ENCODE measurements at regions not wholly inside any gene's neighbourhood (a gene's known extent, or its start where the extent isn't known, plus 50 kb on each side); places are given as distances from the start of the nearest gene placed in this dataset.
A peak's percentile ranks its signal among the peaks of the same experiment; 100 is the strongest.

GRCh38 chr10:28127881-28128280 is 129.0 kb upstream of the ODAD2 start:
- no peaks in the 10 kb centered on the region for H3K9me3 ChIP-seq
- no peaks in the 10 kb centered on the region for H3K4me1 ChIP-seq
- intact Hi-C loops (cut with DNase I; ENCODE audit: low total_unique reads) = no loop called here
- H3K4me3 ChIP-seq = no peak overlapping the region
- no peaks in the 10 kb centered on the region for H3K27me3 ChIP-seq
- TF ChIP-seq POLR2A (IDR thresholded peaks at IDR 0.05) (no peak), CTCF (IDR thresholded peaks at IDR 0.05) (no peak)
- H3K36me3 ChIP-seq = no peaks in the 10 kb centered on the region
- DNase-seq = no peak
- no peak overlapping the region for H3K27ac ChIP-seq

- Histone ChIP-seq H3K27ac (no peak overlapping the region), H3K36me3 (no peaks in the 10 kb centered on the region), H3K4me3 (no peak overlapping the region), H3K9me3 (no peaks in the 10 kb centered on the region), H3K4me1 (no peaks in the 10 kb centered on the region), H3K27me3 (no peaks in the 10 kb centered on the region)
- DNase-seq = no peak
- intact Hi-C loops (cut with DNase I; ENCODE audit: low total_unique reads) = no loop called here
- no peak for TF ChIP-seq CTCF (IDR thresholded peaks at IDR 0.05)
- TF ChIP-seq POLR2A (IDR thresholded peaks at IDR 0.05) = no peak
These were observed 126.8 kb upstream of the ODAD2 start for GRCh38 chr10:28125701-28126100.

DNA sequence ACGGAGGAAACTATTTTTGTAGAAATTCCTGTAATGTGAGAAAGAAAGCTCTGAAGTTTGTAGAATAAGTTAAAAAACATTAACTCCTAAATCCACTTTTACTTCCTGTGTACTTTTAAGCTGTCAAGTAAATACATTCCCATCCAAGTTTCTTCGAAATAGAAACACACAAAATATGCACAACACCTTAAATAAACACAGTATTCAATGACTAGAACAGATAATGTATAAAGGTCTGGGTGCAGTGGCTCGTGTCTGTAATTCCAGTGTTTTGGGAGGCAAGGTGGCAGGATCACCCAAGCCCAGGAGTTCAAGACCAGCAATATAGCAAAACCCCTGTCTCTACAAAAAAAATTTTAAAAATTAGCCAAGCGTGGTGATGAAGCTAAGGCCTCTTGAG is 121.9 kb upstream of the ODAD2 start:
- Histone ChIP-seq H3K4me3 (no peak overlapping the region), H3K36me3 (no peaks in the 10 kb centered on the region), H3K9me3 (no peaks in the 10 kb centered on the region), H3K4me1 (no peaks in the 10 kb centered on the region), H3K27me3 (no peaks in the 10 kb centered on the region), H3K27ac (no peak overlapping the region)
- no peak for TF ChIP-seq POLR2A (IDR thresholded peaks at IDR 0.05)
- no peak for TF ChIP-seq CTCF (IDR thresholded peaks at IDR 0.05)
- no peak for DNase-seq
- intact Hi-C loops (cut with DNase I; ENCODE audit: low total_unique reads) = no loop called here

- Histone ChIP-seq H3K4me1 (no peaks in the 10 kb centered on the region), H3K9me3 (no peaks in the 10 kb centered on the region), H3K27me3 (no peaks in the 10 kb centered on the region), H3K4me3 (no peak overlapping the region), H3K36me3 (no peaks in the 10 kb centered on the region), H3K27ac (peak overlapping the region in 1 of 2 donors; percentile 16)
- peak; percentile 30 to 44 for DNase-seq
- TF ChIP-seq CTCF (IDR thresholded peaks at IDR 0.05) (no peak), POLR2A (IDR thresholded peaks at IDR 0.05) (no peak)
- intact Hi-C loops (cut with DNase I; ENCODE audit: low total_unique reads) = no loop called here
These were observed 121.3 kb upstream of the ODAD2 start for GRCh38 chr10:28120043-28120749.

DNA sequence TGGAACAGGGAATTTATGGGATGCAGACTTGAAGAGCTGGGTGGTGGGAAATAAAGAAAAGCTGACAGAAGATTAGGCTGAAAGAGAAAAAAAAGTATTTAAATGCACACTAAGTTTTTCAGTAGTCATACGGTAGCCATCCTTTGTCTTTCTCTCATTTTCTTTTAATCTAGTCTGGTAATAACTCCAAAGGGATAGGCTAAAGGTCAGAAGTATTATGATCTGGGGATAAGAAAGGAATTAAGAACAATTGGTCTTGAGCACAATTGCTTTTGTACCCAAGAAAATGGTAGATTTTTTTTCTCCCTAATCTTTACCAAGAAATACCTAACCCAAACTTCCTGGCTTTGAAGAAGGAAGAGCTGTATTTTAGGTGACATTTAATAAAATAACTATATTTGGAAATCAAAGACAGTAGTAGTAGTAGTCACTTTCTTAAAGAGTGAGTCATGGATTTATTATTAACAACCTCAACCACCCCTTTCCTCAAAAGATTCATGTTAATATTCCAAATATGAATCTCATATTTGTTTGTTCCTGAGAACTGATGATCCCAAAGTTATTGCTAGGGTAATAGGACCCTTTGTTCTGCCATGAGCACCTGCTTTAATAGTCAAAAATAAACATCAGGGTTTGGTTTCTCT is 120.2 kb upstream of the ODAD2 start:
- intact Hi-C loops (cut with DNase I; ENCODE audit: low total_unique reads) = no loop called here
- Histone ChIP-seq H3K27ac (no peak overlapping the region), H3K4me3 (no peak overlapping the region), H3K36me3 (no peaks in the 10 kb centered on the region), H3K9me3 (no peaks in the 10 kb centered on the region), H3K4me1 (no peaks in the 10 kb centered on the region), H3K27me3 (no peaks in the 10 kb centered on the region)
- TF ChIP-seq CTCF (IDR thresholded peaks at IDR 0.05) (no peak), POLR2A (IDR thresholded peaks at IDR 0.05) (no peak)
- DNase-seq = no peak

All from uterus (tissue), 3 donors.